HCT116 (cell line): ENCODE measurements at regions not wholly inside any gene's neighbourhood (a gene's known extent, or its start where the extent isn't known, plus 50 kb on each side); places are given as distances from the start of the nearest gene placed in this dataset.

Source experiments
- ATAC-seq: fragments of 200-7000 bp; cut with Tn5 transposase; 2 replicates; pipeline ENCODE4 v1.9.1; 2020; ENCODE audit warnings: mild to moderate bottlenecking, moderate library complexity
- BruUV-seq: library from RNA; stranded (reverse); fragments of 400-500 nt; replicated peaks from 2 replicates; lab custom pipeline; 2021; lab: Mats Ljungman, UMichigan
- CTCF ChIA-PET: fragments of 300-600 bp; sonication (Branson Sonifier 250); formaldehyde crosslinking; loops from one replicate; lab custom pipeline; 2021; ENCODE audit warnings: antibody characterized with exemption; lab: Charles Lee
- POLR2A ChIA-PET: fragments of 300-600, 350-600 bp; sonication (Branson Sonifier 250); formaldehyde crosslinking; loops from one replicate; lab custom pipeline; 2021; ENCODE audit warnings: antibody characterized with exemption; lab: Charles Lee
- RAD21 ChIA-PET, 2 experiments: fragments of 300-600 bp; sonication (Branson Sonifier 250); formaldehyde crosslinking; loops; one replicate each; lab custom pipeline; 2023; ENCODE audit warnings: low total read pairs in 2 of 2; ENCODE audit not compliant: uncharacterized antibody in 2 of 2, unreplicated experiment in 2 of 2, low non-redundant PET in 1 of 2; lab: Charles Lee
- DNase-seq: peaks from one replicate; pipeline ENCODE4 v3.0.0-alpha.2; 2010; ENCODE audit warnings: low read depth, low spot score
- H2AFZ ChIP-seq: fragments of 200-600 bp; shearing (Covaris generic), sonication (generic); 2 replicates; pipeline ENCODE4 v1.6.1; 2017; ENCODE audit warnings: low read depth, mixed run types, mixed read lengths, antibody characterized with exemption, low read length; ENCODE audit not compliant: poor library complexity, severe bottlenecking
- H3K27ac ChIP-seq: 2 replicates; pipeline ENCODE4 v1.5.1; 2012; ENCODE audit warnings: low read depth, low read length
- H3K27me3 ChIP-seq: fragments of 200-600 bp; sonication (generic); 2 replicates; pipeline ENCODE4 v1.6.1; 2016; ENCODE audit warnings: mixed run types, low read length, mixed read lengths; ENCODE audit not compliant: insufficient read depth
- H3K36me3 ChIP-seq, 2 experiments: fragments of 200-500 bp in 1 of 2; fragments of 200-600 bp in 1 of 2; sonication (Bioruptor generic) in 1 of 2; sonication (generic) in 1 of 2; 2 replicates each; pipeline versions ENCODE4 v1.5.1 to v1.6.1; 2014 to 2016; ENCODE audit warnings: low read length in 2 of 2, inconsistent platforms in 1 of 2, mixed read lengths in 1 of 2, mixed run types in 1 of 2; ENCODE audit not compliant: insufficient read depth in 2 of 2, control insufficient read depth in 1 of 2
- H3K4me1 ChIP-seq, 2 experiments: fragments of 200-600 bp in 1 of 2; sonication (generic) in 1 of 2; 2 replicates each; pipeline versions ENCODE4 v1.5.1 to v1.6.1; 2012 to 2017; ENCODE audit warnings: low read length in 2 of 2, inconsistent platforms in 1 of 2, mild to moderate bottlenecking in 1 of 2, mixed read lengths in 1 of 2, mixed run types in 1 of 2, moderate library complexity in 1 of 2; ENCODE audit not compliant: insufficient read depth in 2 of 2, control insufficient read depth in 1 of 2
- H3K4me2 ChIP-seq: fragments of 200-600 bp; sonication (generic); 2 replicates; pipeline ENCODE4 v1.6.1; 2017; ENCODE audit warnings: mixed run types, low read length, mixed read lengths
- H3K4me3 ChIP-seq, 2 experiments: fragments of 200-600 bp in 1 of 2; sonication (generic) in 1 of 2; replicated peaks in 1 of 2; 2 replicates each; pipeline ENCODE4 v1.5.1; 2011 to 2016; ENCODE audit warnings: low read length in 2 of 2, control low read depth in 1 of 2, low read depth in 1 of 2, mild to moderate bottlenecking in 1 of 2, mixed read lengths in 1 of 2, mixed run types in 1 of 2
- H3K79me2 ChIP-seq: fragments of 200-600 bp; sonication (generic); 2 replicates; pipeline ENCODE4 v1.6.1; 2017; ENCODE audit warnings: mild to moderate bottlenecking, mixed run types, low read length, moderate library complexity, mixed read lengths; ENCODE audit not compliant: insufficient read depth
- H3K9ac ChIP-seq: fragments of 200-600 bp; sonication (generic); 2 replicates; pipeline ENCODE4 v1.6.1; 2016; ENCODE audit warnings: low read length, mixed read lengths
- H3K9me2 ChIP-seq: fragments of 200-600 bp; sonication (generic), shearing (Covaris generic); 2 replicates; pipeline ENCODE4 v1.6.1; 2017; ENCODE audit warnings: mixed run types, mild to moderate bottlenecking, moderate library complexity; ENCODE audit not compliant: insufficient read depth
- H3K9me3 ChIP-seq, 2 experiments: fragments of 200-500 bp in 1 of 2; fragments of 200-600 bp in 1 of 2; sonication (Bioruptor generic) in 1 of 2; sonication (generic) in 1 of 2; 2 replicates each; pipeline ENCODE4 v1.6.1; 2014 to 2017; ENCODE audit warnings: low read length in 2 of 2, mixed read lengths in 2 of 2, inconsistent platforms in 1 of 2, low read depth in 1 of 2, mild to moderate bottlenecking in 1 of 2, mixed run types in 1 of 2, moderate library complexity in 1 of 2; ENCODE audit not compliant: control insufficient read depth in 1 of 2, insufficient read depth in 1 of 2
- H4K20me1 ChIP-seq: fragments of 200-600 bp; sonication (generic), shearing (Covaris generic); 2 replicates; pipeline ENCODE4 v1.6.1; 2017; ENCODE audit warnings: mixed run types, mild to moderate bottlenecking, moderate library complexity; ENCODE audit not compliant: insufficient read depth
- ATF3 ChIP-seq: IDR thresholded peaks from 2 replicates; pipeline ENCODE4 v1.6.1; 2012
- CEBPB ChIP-seq: IDR thresholded peaks from 2 replicates; pipeline ENCODE4 v1.6.1; 2012; ENCODE audit warnings: low read depth
- CTCF ChIP-seq, 3 experiments: fragments of 200-600 bp in 1 of 3; sonication (generic) in 1 of 3; IDR thresholded peaks in 2 of 3; conservative IDR thresholded peaks in 1 of 3; 2 replicates each; pipeline ENCODE4 v1.5.1; 2012 to 2017; ENCODE audit warnings: low read depth in 2 of 3, low read length in 2 of 3, antibody characterized with exemption in 1 of 3, borderline replicate concordance in 1 of 3, control low read depth in 1 of 3, mild to moderate bottlenecking in 1 of 3, mixed read lengths in 1 of 3, mixed run types in 1 of 3, moderate library complexity in 1 of 3; ENCODE audit not compliant: insufficient read depth in 1 of 3
- EGR1 ChIP-seq: IDR thresholded peaks from 2 replicates; pipeline ENCODE4 v1.6.1; 2012; ENCODE audit warnings: low read depth
- ELF1 ChIP-seq: IDR thresholded peaks from 2 replicates; pipeline ENCODE4 v1.6.1; 2012; ENCODE audit warnings: low read depth, borderline replicate concordance
- EZH2 ChIP-seq: fragments of 200-600 bp; sonication (generic); IDR thresholded peaks from 2 replicates; pipeline ENCODE4 v1.6.1; 2017; ENCODE audit warnings: antibody characterized with exemption, mixed run types
- EZH2phosphoT487 ChIP-seq: fragments of 200-600 bp; IDR thresholded peaks from 2 replicates; pipeline ENCODE4 v1.6.1; 2018; ENCODE audit warnings: antibody characterized with exemption, borderline replicate concordance
- FOSL1 ChIP-seq: IDR thresholded peaks from 2 replicates; pipeline ENCODE4 v1.6.1; 2012; ENCODE audit warnings: low read depth
- JUND ChIP-seq: IDR thresholded peaks from 2 replicates; pipeline ENCODE4 v1.6.1; 2012
- MAX ChIP-seq: IDR thresholded peaks from 2 replicates; pipeline ENCODE4 v1.6.1; 2012
- POLR2A ChIP-seq: IDR thresholded peaks from 2 replicates; pipeline ENCODE4 v1.7.0; 2011; ENCODE audit warnings: borderline replicate concordance; ENCODE audit not compliant: insufficient read depth, insufficient read length; ENCODE audit errors: extremely low read depth
- POLR2AphosphoS5 ChIP-seq: IDR thresholded peaks from 2 replicates; pipeline ENCODE4 v1.6.1; 2011; ENCODE audit warnings: mild to moderate bottlenecking, low read depth, low read length, moderate library complexity
- RAD21 ChIP-seq: IDR thresholded peaks from 2 replicates; pipeline ENCODE4 v1.6.1; 2012; ENCODE audit warnings: low read depth, mild to moderate bottlenecking
- SIN3A ChIP-seq: IDR thresholded peaks from 2 replicates; pipeline ENCODE4 v1.6.1; 2012; ENCODE audit warnings: low read depth
- SP1 ChIP-seq: IDR thresholded peaks from 2 replicates; pipeline ENCODE4 v1.6.1; 2012; ENCODE audit warnings: low read depth
- SRF ChIP-seq: IDR thresholded peaks from 2 replicates; pipeline ENCODE4 v1.6.1; 2012; ENCODE audit warnings: low read depth
- TCF7L2 ChIP-seq: IDR thresholded peaks from 2 replicates; pipeline ENCODE4 v1.7.0; 2011; ENCODE audit warnings: borderline replicate concordance, inconsistent platforms; ENCODE audit not compliant: insufficient read depth, insufficient read length; ENCODE audit errors: extremely low read depth
- ZFX ChIP-seq: fragments of 450-650 bp; IDR thresholded peaks from 2 replicates; pipeline ENCODE4 v1.6.1; 2017
- ZNF274 ChIP-seq: fragments of 200-500 bp; sonication (Bioruptor generic); IDR thresholded peaks from 2 replicates; pipeline ENCODE4 v1.6.1; 2014; ENCODE audit warnings: mild to moderate bottlenecking, low read depth, low read length, inconsistent platforms
- intact Hi-C: fragments of 100-400 bp; cut with micrococcal nuclease; formaldehyde crosslinking; loops from 2 replicates; pipeline ENCODE4 v1.10.0; 2022
- TF ChIP-seq, protein P1 (sequence below): IDR thresholded peaks from 2 replicates; pipeline ENCODE4 v1.6.1; 2012; ENCODE audit warnings: low read depth
- TF ChIP-seq, protein P2 (sequence below): IDR thresholded peaks from 2 replicates; pipeline ENCODE4 v1.6.1; 2011; ENCODE audit warnings: mild to moderate bottlenecking, low read length, moderate library complexity; ENCODE audit not compliant: insufficient replicate concordance; ENCODE audit errors: extremely low read depth

GRCh38 chr11:116539211-116539610 is 233.6 kb downstream of the BUD13 start (continued):
- TF ChIP-seq, protein P1, sequence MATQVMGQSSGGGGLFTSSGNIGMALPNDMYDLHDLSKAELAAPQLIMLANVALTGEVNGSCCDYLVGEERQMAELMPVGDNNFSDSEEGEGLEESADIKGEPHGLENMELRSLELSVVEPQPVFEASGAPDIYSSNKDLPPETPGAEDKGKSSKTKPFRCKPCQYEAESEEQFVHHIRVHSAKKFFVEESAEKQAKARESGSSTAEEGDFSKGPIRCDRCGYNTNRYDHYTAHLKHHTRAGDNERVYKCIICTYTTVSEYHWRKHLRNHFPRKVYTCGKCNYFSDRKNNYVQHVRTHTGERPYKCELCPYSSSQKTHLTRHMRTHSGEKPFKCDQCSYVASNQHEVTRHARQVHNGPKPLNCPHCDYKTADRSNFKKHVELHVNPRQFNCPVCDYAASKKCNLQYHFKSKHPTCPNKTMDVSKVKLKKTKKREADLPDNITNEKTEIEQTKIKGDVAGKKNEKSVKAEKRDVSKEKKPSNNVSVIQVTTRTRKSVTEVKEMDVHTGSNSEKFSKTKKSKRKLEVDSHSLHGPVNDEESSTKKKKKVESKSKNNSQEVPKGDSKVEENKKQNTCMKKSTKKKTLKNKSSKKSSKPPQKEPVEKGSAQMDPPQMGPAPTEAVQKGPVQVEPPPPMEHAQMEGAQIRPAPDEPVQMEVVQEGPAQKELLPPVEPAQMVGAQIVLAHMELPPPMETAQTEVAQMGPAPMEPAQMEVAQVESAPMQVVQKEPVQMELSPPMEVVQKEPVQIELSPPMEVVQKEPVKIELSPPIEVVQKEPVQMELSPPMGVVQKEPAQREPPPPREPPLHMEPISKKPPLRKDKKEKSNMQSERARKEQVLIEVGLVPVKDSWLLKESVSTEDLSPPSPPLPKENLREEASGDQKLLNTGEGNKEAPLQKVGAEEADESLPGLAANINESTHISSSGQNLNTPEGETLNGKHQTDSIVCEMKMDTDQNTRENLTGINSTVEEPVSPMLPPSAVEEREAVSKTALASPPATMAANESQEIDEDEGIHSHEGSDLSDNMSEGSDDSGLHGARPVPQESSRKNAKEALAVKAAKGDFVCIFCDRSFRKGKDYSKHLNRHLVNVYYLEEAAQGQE = no peak
- TF ChIP-seq, all 23 proteins: peak for 0

- TF ChIP-seq ZNF274 (no peak), SRF (no peak), ZFX (no peak), ELF1 (no peak), EZH2 (no peak), POLR2A (no peak), JUND (no peak), SIN3A (no peak), EGR1 (no peak), ATF3 (no peak), TCF7L2 (no peak), MAX (no peak), CTCF (IDR thresholded peaks at IDR 0.05 in 2 of 3, conservative IDR thresholded peaks at IDR 0.05 in 1 of 3; ENCODE audit: borderline replicate concordance in 1 of 3, insufficient read depth in 1 of 3, low read depth in 2 of 3, low read length in 2 of 3) (no peak), EZH2phosphoT487 (no peak), CEBPB (no peak), FOSL1 (no peak), POLR2AphosphoS5 (no peak), RAD21 (no peak), SP1 (no peak)
- TF ChIP-seq, protein P2, sequence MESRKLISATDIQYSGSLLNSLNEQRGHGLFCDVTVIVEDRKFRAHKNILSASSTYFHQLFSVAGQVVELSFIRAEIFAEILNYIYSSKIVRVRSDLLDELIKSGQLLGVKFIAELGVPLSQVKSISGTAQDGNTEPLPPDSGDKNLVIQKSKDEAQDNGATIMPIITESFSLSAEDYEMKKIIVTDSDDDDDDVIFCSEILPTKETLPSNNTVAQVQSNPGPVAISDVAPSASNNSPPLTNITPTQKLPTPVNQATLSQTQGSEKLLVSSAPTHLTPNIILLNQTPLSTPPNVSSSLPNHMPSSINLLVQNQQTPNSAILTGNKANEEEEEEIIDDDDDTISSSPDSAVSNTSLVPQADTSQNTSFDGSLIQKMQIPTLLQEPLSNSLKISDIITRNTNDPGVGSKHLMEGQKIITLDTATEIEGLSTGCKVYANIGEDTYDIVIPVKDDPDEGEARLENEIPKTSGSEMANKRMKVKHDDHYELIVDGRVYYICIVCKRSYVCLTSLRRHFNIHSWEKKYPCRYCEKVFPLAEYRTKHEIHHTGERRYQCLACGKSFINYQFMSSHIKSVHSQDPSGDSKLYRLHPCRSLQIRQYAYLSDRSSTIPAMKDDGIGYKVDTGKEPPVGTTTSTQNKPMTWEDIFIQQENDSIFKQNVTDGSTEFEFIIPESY = no peak
- Histone ChIP-seq H3K36me3 (no peaks in the 10 kb centered on the region), H3K9me3 (no peaks in the 10 kb centered on the region), H2AFZ (no peak overlapping the region), H3K9ac (no peak overlapping the region), H3K79me2 (no peaks in the 10 kb centered on the region), H4K20me1 (no peaks in the 10 kb centered on the region), H3K9me2 (no peaks in the 10 kb centered on the region), H3K27me3 (peaks cover 95% of the 10 kb centered on the region), H3K4me1 (no peaks in the 10 kb centered on the region), H3K27ac (no peak overlapping the region), H3K4me2 (no peak overlapping the region), H3K4me3 (no peak overlapping the region)
- intact Hi-C loops = no loop called here
- ChIA-PET CTCF (no interaction called here), RAD21 (no interaction called here), POLR2A (no interaction called here)
- DNase-seq (no peak), ATAC-seq (no peak)
- BruUV-seq = no TSS peak
Observed at GRCh38 chr11:116538677-116539076, 234.1 kb downstream of the BUD13 start.
